Skeletal muscle cell (primary cell): ENCODE measurements at regions not wholly inside any gene's neighbourhood (a gene's known extent, or its start where the extent isn't known, plus 50 kb on each side); places are given as distances from the start of the nearest gene placed in this dataset.

Experiments
- DNase-seq: peaks from one replicate; pipeline ENCODE4 v3.0.0-alpha.2; 2010; ENCODE audit warnings: low read depth
- H3K4me3 ChIP-seq: 2 replicates; pipeline ENCODE4 v1.5.1; 2011; ENCODE audit warnings: low read depth, mild to moderate bottlenecking, control low read depth, low read length, moderate library complexity

DNA sequence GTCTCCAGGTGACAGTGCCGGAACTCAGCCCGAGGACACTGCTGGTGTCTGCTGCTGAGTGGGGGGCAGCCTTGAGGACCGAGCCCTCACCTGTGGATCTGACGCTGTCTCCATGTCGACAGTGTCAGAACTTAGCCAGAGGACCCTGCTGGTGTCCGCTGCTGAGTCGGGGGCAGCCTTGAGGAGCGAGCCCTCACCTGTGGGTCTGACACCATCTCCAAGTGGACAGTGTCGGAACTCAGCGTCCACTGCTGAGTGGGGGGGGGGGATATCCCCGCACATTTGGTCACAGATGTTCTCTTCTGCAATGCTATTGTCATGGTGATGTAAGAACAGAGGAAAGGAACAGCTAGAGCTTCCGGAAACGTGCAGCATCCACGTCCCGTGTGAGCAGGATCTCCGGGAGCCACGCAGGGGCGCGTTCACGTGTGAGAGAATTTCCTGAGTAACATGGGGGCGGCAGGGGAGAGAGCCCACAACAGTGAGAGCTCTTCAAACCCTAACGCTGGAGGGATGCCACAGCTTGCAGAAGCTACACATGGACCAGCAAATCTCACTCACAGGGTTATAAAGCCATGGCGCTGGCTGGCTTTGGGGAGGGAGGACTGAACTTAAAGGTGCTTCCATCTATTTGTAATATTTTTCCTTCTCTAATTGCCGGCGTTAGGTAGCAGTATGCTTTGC is 250.7 kb upstream of the SALL3 start:
- DNase-seq, result no peak
- no peak overlapping the region for H3K4me3 ChIP-seq

- no peak for DNase-seq
- no peak overlapping the region for H3K4me3 ChIP-seq
These were observed 249.1 kb upstream of the SALL3 start for GRCh38 chr18:78730546-78730945.

DNA sequence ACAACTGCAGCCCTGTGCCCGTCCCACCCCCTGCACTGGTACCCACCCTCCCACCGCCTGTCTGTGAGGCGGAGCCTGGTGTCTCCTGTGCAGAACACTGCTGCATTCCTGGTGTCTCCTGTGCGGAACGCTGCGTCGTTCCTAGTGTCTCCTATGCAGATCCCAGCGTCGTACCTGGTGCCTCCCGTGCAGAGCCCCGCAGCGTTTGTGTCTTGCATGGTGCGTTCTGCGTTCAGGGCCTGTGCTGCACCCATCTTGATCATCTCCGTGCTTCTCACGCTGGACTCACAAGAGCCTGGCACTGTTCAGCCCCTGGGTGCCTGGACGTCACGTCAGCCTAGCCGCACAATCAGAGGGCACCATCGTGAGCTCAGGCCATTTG is 248.6 kb upstream of the SALL3 start:
- H3K4me3 ChIP-seq, result no peak overlapping the region
- DNase-seq, result no peak

DNA sequence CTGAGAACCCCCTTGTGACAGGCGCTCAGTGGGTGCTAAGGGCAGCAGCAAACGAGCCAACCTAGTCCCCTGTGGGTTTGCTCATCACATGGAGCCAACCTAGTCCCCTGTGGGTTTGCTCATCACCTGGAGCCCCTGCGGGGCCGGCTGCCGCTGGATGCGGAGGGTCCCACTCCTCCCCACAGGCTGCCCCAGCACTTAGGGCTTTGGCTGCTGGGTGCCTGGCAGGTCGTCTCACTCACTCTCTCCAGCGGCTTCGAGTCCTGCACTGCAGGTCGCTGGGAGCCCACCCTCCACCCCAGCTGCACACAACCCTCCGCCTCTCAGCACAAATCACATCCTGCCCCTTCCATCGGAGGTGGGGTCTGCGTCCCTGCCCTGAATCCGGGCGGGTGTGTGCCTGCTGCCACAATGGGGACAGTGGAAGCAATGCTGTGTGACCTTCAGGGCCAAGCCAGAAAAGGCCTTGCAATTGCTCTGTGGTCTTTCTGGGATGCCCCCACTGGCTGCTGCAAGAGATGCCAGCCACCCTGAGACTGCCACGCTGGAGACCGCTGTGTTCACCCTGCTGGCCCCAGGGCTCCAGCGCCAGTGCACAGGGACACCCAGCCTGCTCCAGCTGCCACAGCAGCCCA is 248.1 kb upstream of the SALL3 start:
- H3K4me3 ChIP-seq, result no peak overlapping the region
- no peak for DNase-seq

DNA sequence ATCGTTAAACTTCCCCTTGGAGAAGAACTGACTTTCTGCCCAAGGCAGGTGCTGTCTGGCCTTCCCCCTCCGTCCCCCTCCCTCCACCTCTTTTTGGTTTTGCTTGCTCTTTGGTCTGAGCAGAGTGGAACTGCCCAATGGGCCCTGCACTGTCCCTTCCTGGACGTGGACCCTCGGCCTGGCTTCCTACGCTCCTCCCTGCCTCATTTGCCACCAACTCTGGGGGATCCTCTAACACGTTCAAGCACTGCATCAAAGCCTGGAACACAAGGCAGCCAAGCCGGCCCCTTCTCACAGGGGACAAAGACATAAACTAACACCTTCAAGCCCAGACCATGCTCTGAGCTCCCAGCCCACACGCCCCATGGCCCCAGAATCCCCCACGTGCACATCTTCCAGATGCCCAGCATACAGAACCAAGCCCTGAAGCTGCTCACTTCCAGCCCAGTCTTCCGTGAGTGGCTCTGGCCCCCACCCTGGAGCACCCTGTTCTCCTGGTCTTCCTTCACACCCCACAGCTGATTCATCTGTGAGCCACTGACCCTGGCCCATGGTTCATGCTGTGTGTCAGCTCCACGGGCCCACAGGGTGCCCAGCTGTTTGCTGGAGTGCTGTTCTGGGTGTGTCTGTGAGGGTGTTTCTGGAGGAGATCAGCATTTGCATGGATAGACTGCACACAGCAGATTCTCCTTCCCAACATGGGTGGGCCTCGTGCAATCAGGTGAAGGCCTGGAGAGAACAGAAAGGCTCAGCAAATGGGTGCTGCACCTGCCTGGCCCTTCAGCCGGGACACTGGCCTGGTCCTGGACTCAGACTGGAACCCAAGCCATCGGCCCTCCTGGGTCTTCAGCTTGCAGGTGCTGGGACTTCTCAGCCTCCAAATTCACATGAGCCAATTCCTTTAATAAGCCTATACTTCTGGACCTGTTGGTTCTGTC is 247.1 kb upstream of the SALL3 start:
- no peak for DNase-seq
- no peak overlapping the region for H3K4me3 ChIP-seq

DNA sequence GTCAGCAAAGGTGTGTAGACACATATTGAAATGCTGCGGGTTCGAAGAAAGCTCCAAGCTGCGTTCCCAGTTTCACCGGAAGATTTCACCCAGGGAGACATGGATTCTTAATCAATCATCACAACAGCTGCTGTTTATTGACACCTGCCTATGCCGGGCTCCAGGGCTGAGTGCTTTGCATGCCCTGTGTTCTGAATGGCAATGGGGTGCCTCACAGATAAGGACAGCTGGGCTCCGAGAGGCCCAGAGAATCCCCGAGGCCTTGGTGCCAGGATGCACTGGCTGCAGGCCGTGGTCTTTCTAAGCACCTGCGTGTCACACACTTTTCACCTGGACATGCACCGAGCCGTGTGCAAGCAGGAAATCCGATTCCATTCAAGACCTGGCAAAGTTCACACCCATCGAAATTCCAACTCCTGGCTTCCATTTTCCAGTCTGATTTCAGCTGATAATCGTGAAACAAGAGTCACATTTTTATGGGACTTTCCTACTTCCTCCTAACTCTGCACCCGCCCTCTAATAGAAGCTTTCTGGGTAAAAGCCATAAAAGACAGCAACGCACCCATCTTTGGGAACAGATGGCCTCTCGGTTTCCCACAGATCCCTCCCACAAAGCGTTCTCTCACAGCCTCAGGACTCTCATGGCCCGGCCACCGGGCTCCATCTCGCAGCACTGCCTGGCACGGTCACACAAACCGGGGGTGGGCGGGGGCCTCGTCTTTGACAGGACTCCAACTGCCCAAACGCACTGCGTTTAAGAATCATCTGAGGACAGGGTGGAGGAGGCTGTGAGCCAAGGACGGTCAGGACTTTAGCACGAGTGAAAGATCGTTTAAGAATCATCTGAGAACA is 245.6 kb upstream of the SALL3 start:
- no peak for DNase-seq
- H3K4me3 ChIP-seq, result no peak overlapping the region

DNA sequence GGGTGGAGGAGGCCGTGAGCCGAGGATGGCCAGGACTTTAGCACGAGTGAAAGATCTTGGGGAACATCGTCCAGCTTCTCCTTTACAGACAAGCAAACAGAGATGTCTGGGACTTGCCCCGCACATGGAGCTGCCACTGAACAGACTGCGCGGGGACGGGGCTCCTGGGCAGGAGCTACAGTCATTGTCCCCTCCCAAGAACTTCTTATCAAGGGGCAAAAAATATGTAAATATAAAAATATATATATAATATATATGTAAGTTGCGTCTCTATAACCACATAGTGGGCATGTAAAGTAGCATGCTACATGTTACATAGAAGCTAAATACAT is 245.0 kb upstream of the SALL3 start:
- no peak overlapping the region for H3K4me3 ChIP-seq
- no peak for DNase-seq

- no peak overlapping the region for H3K4me3 ChIP-seq
- no peak for DNase-seq
These were observed 244.2 kb upstream of the SALL3 start for GRCh38 chr18:78735131-78736014.

- H3K4me3 ChIP-seq, result no peak overlapping the region
- DNase-seq, result no peak
These were observed 243.5 kb upstream of the SALL3 start for GRCh38 chr18:78736015-78736690.

DNA sequence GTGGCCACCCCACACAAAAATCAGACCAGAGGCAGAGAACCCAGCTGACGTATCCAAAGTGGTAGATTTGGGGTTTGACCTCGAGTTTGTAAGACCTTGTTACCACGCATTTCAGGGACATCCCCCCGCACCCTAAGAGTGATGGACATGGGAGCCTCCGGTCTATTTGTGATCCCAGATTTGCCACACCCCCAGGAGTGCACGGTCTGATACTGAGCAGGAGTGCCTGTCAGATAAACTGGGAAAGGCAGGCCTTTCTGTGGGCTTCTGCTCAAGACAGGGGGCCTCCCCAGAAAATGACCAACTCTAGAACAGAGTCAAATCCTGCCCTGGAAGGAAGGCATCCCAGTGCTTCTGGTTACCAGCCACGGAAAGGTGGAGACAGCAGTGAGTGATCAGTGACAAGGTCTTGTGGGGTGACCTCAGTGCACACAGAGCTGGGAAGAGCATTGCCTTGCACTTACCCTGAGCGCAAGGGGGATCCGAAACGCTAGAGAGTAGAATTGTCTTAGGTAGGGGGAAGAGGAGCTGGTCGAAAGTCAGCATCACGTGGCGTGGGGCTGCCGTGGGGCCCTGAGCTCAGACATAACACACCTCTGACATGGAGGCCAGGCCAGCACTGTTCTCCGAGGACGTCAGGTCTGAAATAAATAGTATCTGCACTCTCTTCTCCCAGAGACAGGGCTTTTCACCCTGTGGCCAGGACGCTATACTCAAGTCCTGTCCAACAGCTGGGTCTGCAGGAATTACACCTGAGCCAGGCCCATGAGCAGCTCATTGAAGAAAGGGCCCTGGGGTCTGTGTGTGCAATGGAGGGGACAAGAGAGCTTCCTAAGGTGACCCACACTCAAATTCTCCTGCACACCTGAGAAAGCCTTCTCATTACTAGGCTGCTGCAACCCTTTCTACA is 242.4 kb upstream of the SALL3 start:
- no peak for DNase-seq
- no peak overlapping the region for H3K4me3 ChIP-seq

GRCh38 chr18:78738076-78738690 is 241.4 kb upstream of the SALL3 start:
- DNase-seq, result no peak
- no peak overlapping the region for H3K4me3 ChIP-seq

DNA sequence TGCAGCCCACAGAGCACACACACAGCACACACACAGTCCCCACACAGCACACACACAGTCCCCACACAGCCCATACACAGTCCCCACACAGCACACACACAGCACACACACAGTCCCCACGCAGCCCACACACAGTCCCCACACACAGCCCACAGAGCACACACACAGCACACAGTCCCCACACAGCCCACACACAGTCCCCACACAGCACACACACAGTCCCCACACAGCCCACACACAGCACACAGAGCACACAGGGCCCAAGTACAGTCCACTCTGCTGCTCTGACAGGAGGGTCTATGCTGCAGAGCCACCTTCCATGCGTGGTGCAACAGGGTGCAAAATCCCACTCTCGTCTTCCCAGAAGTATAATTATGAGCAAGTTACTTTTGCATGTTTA is 240.5 kb upstream of the SALL3 start:
- H3K4me3 ChIP-seq, result no peak overlapping the region
- DNase-seq, result no peak

GRCh38 chr18:78739882-78740677 is 239.5 kb upstream of the SALL3 start:
- H3K4me3 ChIP-seq, result no peak overlapping the region
- DNase-seq, result no peak

DNA sequence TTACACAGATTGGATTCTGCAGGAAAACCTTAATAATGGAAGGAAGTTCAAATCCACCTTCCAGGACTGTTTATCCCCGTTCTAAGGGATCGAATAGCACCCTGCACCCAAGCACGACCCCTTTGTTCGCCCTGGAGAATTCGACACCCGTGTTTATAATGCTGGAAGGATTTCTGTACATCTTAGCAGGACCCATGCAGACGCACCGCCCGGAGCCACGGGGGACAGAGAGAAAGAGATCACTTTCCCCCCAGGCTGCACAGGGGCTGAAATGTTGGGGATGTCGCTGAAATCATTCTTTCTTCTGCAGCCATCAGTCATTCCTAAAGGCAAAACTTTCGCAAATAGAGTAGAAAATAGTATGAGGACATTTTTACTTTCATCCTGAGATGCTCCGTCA is 238.7 kb upstream of the SALL3 start:
- no peak overlapping the region for H3K4me3 ChIP-seq
- no peak for DNase-seq

GRCh38 chr18:78741381-78742217 is 238.0 kb upstream of the SALL3 start:
- no peak for DNase-seq

More at GRCh38 chr18:78741381-78742217, 238.0 kb upstream of the SALL3 start:
- no peak overlapping the region for H3K4me3 ChIP-seq
